GM12864 (cell line): ENCODE measurements at regions not wholly inside any gene's neighbourhood (a gene's known extent, or its start where the extent isn't known, plus 50 kb on each side); places are given as distances from the start of the nearest gene placed in this dataset.

Experiments used
- DNase-seq: peaks from one replicate; pipeline ENCODE4 v3.0.0-alpha.2; 2011; ENCODE audit warnings: low read depth
- H3K4me3 ChIP-seq: 2 replicates; pipeline ENCODE4 v1.5.1; 2011; ENCODE audit warnings: mild to moderate bottlenecking, low read depth, low read length, control low read depth
- CTCF ChIP-seq: IDR thresholded peaks from 2 replicates; pipeline ENCODE4 v1.5.1; 2011; ENCODE audit warnings: low read depth, mild to moderate bottlenecking, moderate library complexity, low read length, control low read depth, inconsistent platforms; ENCODE audit errors: missing control alignments

GRCh38 chr4:117801756-117802155, 232.5 kb upstream of the NDST3 start:
- no peak overlapping the region for H3K4me3 ChIP-seq
- no peak for DNase-seq
- TF ChIP-seq CTCF: no peak

DNA sequence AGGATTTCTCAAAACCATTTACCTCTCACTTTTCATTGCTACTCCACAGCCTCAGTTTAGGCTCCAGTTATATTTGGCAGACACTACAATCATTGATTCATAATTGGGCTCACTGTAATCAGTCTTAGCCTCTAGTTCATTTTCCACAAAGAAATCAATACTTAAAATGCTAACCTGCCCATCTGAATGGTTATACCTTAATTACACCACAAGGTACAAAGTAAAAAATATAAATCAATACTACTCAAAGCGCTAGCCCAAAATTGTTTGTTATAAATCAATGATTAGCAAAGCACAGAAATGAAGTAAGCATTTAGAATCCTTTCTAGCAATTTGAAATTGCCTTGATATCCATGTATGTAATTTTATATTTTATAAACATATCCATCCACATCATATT, 222.6 kb upstream of the NDST3 start:
- no peak overlapping the region for H3K4me3 ChIP-seq
- no peak for TF ChIP-seq CTCF
- no peak for DNase-seq

DNA sequence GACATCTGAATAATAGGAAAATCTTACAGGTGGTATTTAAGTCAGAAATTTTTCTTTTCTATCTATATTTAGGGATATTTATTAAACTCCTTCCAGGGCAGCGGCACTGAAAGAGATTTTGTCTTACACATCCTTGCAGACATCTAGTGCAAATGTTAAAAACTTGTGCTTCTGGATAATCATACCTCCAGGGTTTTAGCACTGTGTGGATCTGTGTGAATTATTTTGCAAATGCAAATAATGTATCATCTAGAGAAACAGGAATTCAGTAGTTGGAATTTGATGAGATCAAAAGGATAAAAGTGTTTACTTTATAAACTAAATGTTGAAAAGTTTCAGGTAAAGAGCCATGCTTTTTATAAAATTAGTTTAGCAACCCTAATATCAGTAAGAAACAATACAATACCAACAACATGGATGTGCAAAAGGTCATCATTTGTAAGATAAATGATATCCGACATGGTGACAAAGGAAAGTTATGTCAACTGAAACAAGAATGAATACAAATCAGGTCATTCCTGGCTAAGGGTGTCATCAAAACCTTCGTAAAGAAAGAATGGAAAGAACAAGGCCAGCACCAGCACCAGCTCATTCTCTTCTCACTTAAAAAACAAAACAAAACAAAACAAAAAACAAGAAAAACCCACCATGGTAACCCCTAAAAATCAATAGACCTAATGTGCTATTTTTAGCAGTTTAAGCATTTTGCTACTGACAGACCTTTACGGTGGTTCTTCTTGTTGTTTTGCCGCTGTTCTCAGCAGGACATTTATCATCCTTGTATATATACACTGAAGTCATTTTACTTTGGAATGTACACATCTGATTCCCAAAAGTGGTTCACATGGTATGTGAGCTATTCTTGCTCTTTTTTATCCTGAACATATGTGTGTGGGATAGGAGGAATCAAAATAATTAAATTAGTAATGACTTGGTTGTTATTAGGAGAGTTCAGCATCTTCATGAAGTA, 219.7 kb upstream of the NDST3 start:
- no peak for TF ChIP-seq CTCF
- H3K4me3 ChIP-seq: no peak overlapping the region
- no peak for DNase-seq

- no peak for DNase-seq
- TF ChIP-seq CTCF: no peak
- no peak overlapping the region for H3K4me3 ChIP-seq
Observed at GRCh38 chr4:117817301-117817700, 217.0 kb upstream of the NDST3 start.

GRCh38 chr4:117821834-117822233, 212.5 kb upstream of the NDST3 start:
- no peak overlapping the region for H3K4me3 ChIP-seq
- TF ChIP-seq CTCF: no peak
- DNase-seq: no peak

DNA sequence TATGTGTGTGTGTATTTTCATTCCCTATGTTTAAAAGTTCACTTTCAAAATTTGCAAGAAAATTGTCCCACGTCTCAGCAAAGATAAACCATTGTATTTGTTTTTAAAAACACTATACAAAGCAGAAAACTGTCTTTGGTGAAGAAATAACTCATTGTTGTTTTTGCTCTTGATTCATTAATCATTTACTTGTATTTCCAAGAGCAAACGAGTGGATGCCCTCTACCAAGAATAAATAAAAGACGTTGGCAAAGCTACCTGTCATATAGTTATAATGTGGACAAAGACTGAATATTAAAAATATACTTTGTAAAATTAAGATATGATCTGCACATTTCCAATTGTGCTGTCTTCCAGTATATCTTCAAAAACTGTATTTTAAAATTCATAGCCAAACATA, 210.9 kb upstream of the NDST3 start:
- H3K4me3 ChIP-seq: no peak overlapping the region
- no peak for DNase-seq
- no peak for TF ChIP-seq CTCF

GRCh38 chr4:117825600-117825999, 208.7 kb upstream of the NDST3 start:
- DNase-seq: no peak
- no peak overlapping the region for H3K4me3 ChIP-seq
- no peak for TF ChIP-seq CTCF
